Activated T-cell treated with anti-CD3 and anti-CD28 coated beads, Interleukin-2, amount 50 U/mL, for 72 hours (primary cell): ENCODE measurements at regions not wholly inside any gene's neighbourhood (a gene's known extent, or its start where the extent isn't known, plus 50 kb on each side); places are given as distances from the start of the nearest gene placed in this dataset.
A peak's percentile ranks its signal among the peaks of the same experiment; 100 is the strongest.
"Not testable (repeated sequence)": the region's sequence is repeated elsewhere in the genome, so short reads cannot be mapped to it uniquely, and the experiment has no call there.

Experiments
- ATAC-seq, 2 donors: fragments of 150-1000 bp; cut with Tn5 transposase; replicated peaks in 1 of 2; 2 replicates each; pipeline ENCODE4 v1.10.0; 2021; ENCODE audit warnings: moderate library complexity in 2 of 2, mild to moderate bottlenecking in 1 of 2
- DNase-seq, 2 donors: peaks; one replicate each; pipeline ENCODE4 v3.0.0; 2021 to 2022; ENCODE audit warnings: mixed read lengths in 1 of 2
- H3K27ac Mint-ChIP-seq: one replicate; pipeline ENCODE4 v1.8.0; 2022; ENCODE audit warnings: mild to moderate bottlenecking, moderate library complexity, mixed read lengths
- H3K27me3 Mint-ChIP-seq: one replicate; pipeline ENCODE4 v1.8.0; 2022; ENCODE audit warnings: low read depth, mixed read lengths
- H3K36me3 Mint-ChIP-seq, 2 donors: one replicate each; pipeline ENCODE4 v1.8.0; 2022; ENCODE audit warnings: mixed read lengths in 2 of 2, mild to moderate bottlenecking in 1 of 2; ENCODE audit not compliant: insufficient read depth in 2 of 2
- H3K4me1 Mint-ChIP-seq: one replicate; pipeline ENCODE4 v1.8.0; 2022; ENCODE audit warnings: low read depth, mixed read lengths
- H3K4me3 Mint-ChIP-seq, 2 donors: one replicate each; pipeline ENCODE4 v1.8.0; 2022; ENCODE audit warnings: mild to moderate bottlenecking in 2 of 2, mixed read lengths in 2 of 2, moderate library complexity in 2 of 2
- H3K9me3 Mint-ChIP-seq, 2 donors: one replicate each; pipeline ENCODE4 v1.8.0; 2022; ENCODE audit warnings: mixed read lengths in 2 of 2

DNA sequence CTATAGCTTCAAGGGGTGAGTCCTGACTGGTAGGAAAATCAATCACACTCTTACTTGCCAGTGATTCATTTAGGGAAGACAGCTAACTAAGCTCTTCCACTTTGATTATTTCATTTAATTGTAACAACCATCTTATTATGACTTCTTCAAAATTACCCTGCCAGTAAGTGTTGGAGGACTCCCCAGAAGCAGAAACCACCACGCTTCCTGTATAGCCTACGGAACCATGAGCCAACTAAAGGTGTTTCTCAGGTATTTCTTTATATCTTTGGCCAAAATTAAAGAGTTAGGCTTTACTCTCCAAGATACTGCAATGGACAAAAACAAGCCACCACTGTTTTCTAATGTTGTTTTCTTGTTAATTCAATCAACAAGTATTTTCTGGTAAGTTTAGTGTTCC lies 61.0 kb downstream of the FOXD4L5 start:
- not testable (repeated sequence) for H3K36me3 Mint-ChIP-seq, H3K4me1 Mint-ChIP-seq, H3K27ac Mint-ChIP-seq, ATAC-seq, H3K4me3 Mint-ChIP-seq, H3K27me3 Mint-ChIP-seq, H3K9me3 Mint-ChIP-seq
- DNase-seq, result peak; percentile 25 to 56

DNA sequence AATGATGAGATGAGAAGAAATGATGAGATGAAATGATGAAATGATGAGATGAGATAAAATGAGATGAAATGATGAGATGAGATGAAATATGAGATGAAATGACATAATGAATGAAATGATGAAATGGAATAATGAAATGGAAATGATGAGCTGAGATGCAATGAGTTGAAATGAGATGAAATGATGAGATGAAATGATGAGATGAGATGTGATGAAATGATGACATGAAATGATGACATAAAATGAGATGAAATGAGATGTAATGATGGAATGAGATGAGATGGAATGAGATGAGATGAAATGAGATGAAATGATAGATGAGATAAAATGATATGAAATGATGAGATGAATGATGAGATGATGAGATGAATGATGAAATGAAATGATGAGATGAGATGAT lies 76.2 kb downstream of the FOXD4L5 start:
- not testable (repeated sequence) for DNase-seq, H3K4me1 Mint-ChIP-seq, H3K4me3 Mint-ChIP-seq, H3K36me3 Mint-ChIP-seq, H3K9me3 Mint-ChIP-seq, H3K27ac Mint-ChIP-seq, H3K27me3 Mint-ChIP-seq, ATAC-seq

DNA sequence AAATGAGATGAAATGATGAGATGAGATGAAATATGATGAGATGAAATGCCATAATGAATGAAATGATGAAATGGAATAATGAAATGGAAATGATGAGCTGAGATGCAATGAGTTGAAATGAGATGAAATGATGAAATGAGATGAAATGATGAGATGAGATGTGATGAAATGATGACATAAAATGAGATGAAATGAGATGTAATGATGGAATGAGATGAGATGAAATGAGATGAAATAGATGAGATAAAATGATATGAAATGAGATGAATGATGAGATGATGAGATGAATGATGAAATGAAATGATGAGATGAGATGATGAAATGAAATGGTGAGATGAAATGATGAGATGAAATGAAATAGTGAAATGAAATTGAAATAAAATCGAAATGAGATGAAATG lies 77.7 kb downstream of the FOXD4L5 start:
- H3K27ac Mint-ChIP-seq, H3K4me1 Mint-ChIP-seq, H3K9me3 Mint-ChIP-seq, H3K4me3 Mint-ChIP-seq, H3K27me3 Mint-ChIP-seq, H3K36me3 Mint-ChIP-seq, ATAC-seq, DNase-seq: not testable (repeated sequence)

DNA sequence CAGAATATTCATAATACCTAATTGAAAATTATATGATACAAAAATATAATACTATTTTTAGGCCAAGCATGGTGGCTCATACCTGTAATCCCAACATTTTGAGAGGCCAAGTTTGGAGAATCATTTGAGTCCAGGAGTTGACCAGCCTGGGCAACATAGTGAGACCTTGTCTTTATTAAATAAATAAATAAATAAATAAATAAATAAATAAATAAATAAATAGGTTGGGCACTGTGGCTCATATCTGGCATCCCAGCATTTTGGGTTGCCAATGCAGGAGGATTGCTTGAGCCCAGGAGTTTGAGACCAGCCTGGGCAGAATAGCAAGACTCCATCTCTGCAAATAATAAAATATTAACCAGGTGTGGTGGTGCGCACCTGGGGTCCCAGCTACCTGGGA lies 79.2 kb downstream of the FOXD4L5 start:
- H3K4me1 Mint-ChIP-seq, DNase-seq, ATAC-seq, H3K9me3 Mint-ChIP-seq, H3K27me3 Mint-ChIP-seq, H3K4me3 Mint-ChIP-seq, H3K27ac Mint-ChIP-seq, H3K36me3 Mint-ChIP-seq: not testable (repeated sequence)

DNA sequence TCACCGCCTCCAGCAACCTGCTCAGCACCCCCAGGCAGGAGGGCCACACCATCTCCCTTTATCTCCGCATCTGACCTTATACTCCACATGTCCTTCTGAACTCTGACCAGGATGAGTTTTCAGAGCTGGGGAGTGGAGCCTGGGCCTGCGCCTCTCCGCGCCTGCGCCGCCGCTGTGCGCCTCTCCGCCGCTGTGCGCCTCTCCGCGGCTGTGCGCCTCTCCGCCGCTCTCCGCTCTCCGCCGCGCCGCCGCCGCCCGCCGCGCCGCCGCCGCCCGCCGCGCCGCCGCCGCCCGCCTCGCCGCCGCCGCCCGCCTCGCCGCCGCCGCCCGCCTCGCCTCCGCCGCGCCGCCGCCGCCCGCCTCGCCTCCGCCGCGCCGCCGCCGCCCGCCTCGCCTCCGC lies 89.2 kb downstream of the FOXD4L5 start:
- not testable (repeated sequence) for ATAC-seq, H3K9me3 Mint-ChIP-seq, H3K36me3 Mint-ChIP-seq, H3K27me3 Mint-ChIP-seq, DNase-seq, H3K4me1 Mint-ChIP-seq, H3K4me3 Mint-ChIP-seq, H3K27ac Mint-ChIP-seq

DNA sequence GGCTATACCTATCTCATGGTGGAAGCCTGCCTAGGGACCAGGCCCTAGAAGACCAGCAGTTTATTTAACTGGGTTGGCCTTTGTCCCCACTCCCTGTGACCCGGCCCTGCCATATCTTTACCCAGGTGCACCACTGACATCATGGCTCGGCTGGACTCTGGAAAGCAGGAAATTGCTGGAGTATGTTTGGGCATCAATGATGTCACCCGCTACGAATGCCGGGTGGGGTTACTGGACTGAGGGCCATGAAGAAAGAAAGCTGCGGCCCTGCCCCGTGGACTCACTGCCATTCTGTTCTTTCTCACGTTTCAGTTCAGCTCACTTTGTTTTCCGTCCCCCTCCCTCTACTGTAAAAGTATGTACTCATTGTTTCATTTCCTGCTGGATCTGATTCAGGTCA lies 129.1 kb downstream of the FOXD4L5 start:
- not testable (repeated sequence) for H3K4me3 Mint-ChIP-seq, H3K4me1 Mint-ChIP-seq, H3K27ac Mint-ChIP-seq, ATAC-seq, H3K36me3 Mint-ChIP-seq, H3K27me3 Mint-ChIP-seq, DNase-seq, H3K9me3 Mint-ChIP-seq
